ENCODE measurements at regions not wholly inside any gene's neighbourhood (a gene's known extent, or its start where the extent isn't known, plus 50 kb on each side); places are given as distances from the start of the nearest gene placed in this dataset.

DNA sequence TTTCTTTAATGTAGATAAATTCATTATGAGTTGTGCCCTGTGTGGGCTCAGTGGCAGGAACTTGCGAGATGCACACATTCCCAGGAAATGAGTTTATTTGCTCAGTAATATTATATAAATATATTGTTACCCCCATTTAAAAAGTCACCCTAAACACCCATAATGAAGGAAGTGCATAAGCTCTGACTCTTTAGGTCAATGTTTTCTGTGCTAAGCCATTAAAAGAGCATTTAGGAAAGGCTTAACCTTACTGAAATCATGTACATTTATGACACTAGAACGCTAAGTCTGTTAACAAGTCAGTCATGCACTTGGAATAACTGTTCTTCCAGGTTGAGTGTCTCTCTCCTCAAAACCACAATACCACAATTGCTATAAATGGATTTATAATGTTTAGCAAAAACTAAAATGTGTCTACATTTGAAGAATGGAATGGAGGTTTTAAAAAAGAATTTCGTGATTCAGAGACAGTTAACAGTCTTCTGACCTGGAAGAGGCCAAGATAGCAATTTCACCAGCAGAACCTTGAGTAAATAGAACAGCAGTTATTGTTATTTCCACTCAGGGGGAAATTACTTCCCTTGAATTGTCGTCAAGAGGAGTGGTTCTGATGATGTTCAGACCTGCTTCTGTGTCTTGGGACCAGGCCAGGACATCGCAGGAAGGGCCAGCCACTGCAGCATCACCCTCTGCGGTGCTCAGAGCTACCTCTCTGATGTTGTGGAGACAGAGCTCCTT lies 91.1 kb upstream of the VEGFC start:
- TF ChIP-seq, protein P1, sequence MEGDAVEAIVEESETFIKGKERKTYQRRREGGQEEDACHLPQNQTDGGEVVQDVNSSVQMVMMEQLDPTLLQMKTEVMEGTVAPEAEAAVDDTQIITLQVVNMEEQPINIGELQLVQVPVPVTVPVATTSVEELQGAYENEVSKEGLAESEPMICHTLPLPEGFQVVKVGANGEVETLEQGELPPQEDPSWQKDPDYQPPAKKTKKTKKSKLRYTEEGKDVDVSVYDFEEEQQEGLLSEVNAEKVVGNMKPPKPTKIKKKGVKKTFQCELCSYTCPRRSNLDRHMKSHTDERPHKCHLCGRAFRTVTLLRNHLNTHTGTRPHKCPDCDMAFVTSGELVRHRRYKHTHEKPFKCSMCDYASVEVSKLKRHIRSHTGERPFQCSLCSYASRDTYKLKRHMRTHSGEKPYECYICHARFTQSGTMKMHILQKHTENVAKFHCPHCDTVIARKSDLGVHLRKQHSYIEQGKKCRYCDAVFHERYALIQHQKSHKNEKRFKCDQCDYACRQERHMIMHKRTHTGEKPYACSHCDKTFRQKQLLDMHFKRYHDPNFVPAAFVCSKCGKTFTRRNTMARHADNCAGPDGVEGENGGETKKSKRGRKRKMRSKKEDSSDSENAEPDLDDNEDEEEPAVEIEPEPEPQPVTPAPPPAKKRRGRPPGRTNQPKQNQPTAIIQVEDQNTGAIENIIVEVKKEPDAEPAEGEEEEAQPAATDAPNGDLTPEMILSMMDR (conservative IDR thresholded peaks at IDR 0.05 in 1 of 2, IDR thresholded peaks at IDR 0.05 in 1 of 2; ENCODE audit: extremely low read depth in 1 of 2, insufficient read depth in 1 of 2, low read depth in 1 of 2, low read length in 2 of 2): no peak
- no peak for TF ChIP-seq EZH2 (IDR thresholded peaks at IDR 0.05; ENCODE audit: borderline replicate concordance, low read length)

All from mammary epithelial cell (primary cell).